ENCODE measurements at regions not wholly inside any gene's neighbourhood (a gene's known extent, or its start where the extent isn't known, plus 50 kb on each side); places are given as distances from the start of the nearest gene placed in this dataset.

GRCh38 chr9:95771556-95772246 is 103.8 kb upstream of the ERCC6L2 start:
- TF ChIP-seq GATA2 (IDR thresholded peaks at IDR 0.05; ENCODE audit: low read depth, low read length), result no peak
- TF ChIP-seq GATA3 (IDR thresholded peaks at IDR 0.05; ENCODE audit: low read depth, low read length), result no peak

Measured in SH-SY5Y (cell line).